GM19351 (cell line): ENCODE measurements at regions not wholly inside any gene's neighbourhood (a gene's known extent, or its start where the extent isn't known, plus 50 kb on each side); places are given as distances from the start of the nearest gene placed in this dataset.

Experiments
- ATAC-seq: cut with Tn5 transposase; IDR thresholded peaks from one replicate; pipeline ENCODE4 v1.9.1; 2021; ENCODE audit warnings: mild to moderate bottlenecking, moderate library complexity; ENCODE audit not compliant: unreplicated experiment

GRCh38 chr14:45381091-45381490 is 128.1 kb upstream of the MIS18BP1 start:
- ATAC-seq = no peak

GRCh38 chr14:45377166-45377565 is 124.2 kb upstream of the MIS18BP1 start:
- ATAC-seq = no peak

- ATAC-seq = no peak
These were observed 120.9 kb upstream of the MIS18BP1 start for GRCh38 chr14:45373877-45374276.

- no peak for ATAC-seq
These were observed 111.7 kb upstream of the MIS18BP1 start for GRCh38 chr14:45364565-45365156.

- no peak for ATAC-seq
These were observed 109.5 kb upstream of the MIS18BP1 start for GRCh38 chr14:45362505-45362904.

DNA sequence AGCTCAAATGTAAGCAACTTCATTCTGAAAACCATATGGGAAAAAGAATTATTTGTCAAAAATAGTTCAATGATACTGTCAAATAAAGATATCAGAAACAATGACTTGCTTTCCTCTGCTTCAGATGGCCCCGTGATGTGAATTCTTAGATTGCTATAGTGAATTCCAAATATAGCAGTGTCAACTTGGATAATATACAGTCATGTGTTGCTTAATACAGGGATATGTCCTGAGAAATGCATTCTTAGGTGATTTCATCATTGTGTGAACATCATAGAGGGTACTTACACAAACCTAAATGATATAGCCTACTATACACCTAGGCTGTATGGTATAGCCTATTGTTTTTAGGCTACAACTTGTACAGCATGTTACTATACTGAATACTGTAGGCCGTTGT is 108.7 kb upstream of the MIS18BP1 start:
- no peak for ATAC-seq

DNA sequence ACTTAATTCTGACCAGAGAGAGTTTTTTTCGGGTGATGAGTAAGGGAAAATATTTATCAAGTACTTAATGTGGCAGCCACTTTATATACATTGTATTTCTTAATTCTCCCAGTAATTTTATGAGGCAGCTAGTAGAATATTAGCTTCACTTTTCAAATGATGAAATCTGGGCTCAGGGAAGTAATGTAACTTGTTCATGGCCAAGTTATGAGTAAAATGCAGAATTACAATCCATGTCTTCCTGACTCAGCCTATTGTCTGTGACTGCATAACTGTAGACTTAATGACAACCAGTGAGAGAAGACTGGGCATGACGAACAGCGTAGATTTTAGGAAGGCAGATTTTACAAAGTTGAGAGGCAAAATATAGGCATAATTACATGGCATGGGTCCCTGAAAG is 106.7 kb upstream of the MIS18BP1 start:
- no peak for ATAC-seq

GRCh38 chr14:45332360-45332988 is 79.5 kb upstream of the MIS18BP1 start:
- ATAC-seq = no peak

GRCh38 chr14:45308745-45309397 is 55.9 kb upstream of the MIS18BP1 start:
- ATAC-seq = no peak
